Stromal cell of bone marrow (primary cell): ENCODE measurements at regions not wholly inside any gene's neighbourhood (a gene's known extent, or its start where the extent isn't known, plus 50 kb on each side); places are given as distances from the start of the nearest gene placed in this dataset.
"Not testable (repeated sequence)": the region's sequence is repeated elsewhere in the genome, so short reads cannot be mapped to it uniquely, and the experiment has no call there.

ENCODE experiments used
- DNase-seq: peaks from one replicate; pipeline ENCODE4 v3.0.0-alpha.2; 2012; ENCODE audit warnings: low read depth

DNA sequence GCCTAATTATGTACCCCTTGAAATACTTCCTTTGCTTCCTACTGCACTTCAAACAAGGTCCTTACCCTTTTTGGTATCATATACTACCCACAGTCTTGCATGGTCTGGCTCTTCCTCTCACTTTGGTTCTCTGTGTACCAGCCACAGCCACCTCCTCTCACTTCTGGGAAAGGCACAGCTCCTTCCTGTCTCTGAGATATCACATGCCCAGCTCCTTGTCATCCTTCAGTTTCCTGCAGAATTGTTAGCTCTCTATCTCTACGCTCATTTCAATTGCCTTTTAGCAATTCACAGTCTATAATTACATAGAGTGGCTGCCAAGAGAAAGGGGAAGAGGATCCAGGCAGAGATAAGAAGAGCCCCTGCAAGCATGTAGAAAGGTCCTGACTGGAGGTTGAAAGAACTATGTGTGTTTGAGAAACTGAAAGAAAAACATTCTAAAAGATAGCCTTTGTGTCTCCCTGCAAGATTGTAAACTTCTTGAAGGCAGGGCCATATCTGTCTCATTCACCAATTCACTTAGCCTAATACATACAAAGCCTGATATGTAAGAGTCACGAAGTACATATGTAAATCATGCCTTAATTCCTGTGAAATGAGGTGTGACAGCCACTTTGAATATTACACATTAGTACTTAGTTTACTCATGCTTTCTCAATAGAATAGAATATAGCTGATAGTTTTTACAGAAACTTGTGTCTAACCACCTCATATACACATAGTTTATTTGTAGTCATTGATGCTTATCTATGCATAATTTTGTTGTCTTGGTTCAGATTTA, 933.1 kb downstream of the DIAPH3 start:
- DNase-seq, result no peak

DNA sequence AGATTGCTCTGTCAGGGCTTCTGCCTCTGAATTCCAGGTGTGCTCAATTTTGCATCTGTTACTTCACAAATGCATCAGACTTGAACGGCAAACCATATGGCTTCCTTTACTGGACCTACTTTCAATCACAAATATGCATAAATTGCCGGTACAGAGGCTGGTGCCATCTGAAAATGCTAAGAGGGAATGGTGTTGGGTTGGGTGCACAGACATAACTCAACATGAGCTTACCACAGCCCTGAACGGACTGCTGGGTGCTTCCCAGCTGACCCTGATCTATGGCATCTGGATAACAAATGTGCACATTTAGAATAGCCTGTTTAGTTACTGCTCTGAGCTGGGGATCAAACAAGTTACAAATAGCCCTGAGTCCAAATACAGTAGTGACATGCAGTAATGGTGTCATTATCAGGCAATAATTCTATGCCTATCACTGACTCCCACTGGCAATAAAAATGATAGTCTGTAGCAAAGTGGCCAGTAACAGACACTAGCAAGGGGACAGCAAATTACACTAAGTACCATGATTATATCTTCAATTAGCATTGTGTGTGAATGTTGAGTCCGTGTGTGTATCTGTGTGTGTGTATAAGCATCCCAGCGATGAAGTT, 927.3 kb downstream of the DIAPH3 start:
- no peak for DNase-seq

DNA sequence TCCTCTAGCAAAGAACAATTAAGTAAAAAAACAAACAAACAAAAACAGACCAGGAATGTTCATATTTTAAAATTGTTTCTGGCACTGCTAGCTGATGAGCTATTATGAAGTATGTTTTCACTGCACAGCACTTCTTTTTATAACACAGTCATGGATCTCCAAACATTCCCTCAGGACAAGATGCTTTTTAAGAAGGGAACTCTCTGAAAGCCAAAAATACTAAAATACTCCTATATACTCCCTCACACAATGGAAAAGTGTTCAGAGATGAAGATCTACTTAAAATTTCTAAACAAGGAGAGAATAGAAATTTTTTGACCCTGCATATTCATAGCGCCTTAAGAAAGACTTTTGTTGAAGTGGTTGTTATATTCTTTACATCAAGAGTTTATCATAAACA, 926.8 kb downstream of the DIAPH3 start:
- DNase-seq, result no peak

DNA sequence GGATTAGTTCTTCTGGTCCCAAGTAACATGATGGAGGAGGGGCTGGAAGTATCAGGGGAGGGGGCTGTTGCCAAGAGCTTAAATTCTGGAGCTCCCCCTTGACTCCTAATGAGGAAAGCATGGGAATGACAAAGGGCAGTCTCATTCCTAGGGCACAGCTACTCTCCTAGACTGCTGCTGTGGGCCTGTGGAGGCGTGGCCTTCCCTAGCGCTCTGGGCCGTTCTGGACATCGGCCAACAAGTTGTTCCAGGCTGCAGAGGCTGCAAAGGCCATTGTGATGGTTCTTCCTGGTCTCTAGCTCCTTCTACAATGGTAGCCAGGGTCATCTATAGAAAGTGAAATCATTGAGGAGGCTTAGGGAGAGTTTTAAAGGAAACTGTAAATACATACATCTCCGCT, 916.6 kb downstream of the DIAPH3 start:
- no peak for DNase-seq

DNA sequence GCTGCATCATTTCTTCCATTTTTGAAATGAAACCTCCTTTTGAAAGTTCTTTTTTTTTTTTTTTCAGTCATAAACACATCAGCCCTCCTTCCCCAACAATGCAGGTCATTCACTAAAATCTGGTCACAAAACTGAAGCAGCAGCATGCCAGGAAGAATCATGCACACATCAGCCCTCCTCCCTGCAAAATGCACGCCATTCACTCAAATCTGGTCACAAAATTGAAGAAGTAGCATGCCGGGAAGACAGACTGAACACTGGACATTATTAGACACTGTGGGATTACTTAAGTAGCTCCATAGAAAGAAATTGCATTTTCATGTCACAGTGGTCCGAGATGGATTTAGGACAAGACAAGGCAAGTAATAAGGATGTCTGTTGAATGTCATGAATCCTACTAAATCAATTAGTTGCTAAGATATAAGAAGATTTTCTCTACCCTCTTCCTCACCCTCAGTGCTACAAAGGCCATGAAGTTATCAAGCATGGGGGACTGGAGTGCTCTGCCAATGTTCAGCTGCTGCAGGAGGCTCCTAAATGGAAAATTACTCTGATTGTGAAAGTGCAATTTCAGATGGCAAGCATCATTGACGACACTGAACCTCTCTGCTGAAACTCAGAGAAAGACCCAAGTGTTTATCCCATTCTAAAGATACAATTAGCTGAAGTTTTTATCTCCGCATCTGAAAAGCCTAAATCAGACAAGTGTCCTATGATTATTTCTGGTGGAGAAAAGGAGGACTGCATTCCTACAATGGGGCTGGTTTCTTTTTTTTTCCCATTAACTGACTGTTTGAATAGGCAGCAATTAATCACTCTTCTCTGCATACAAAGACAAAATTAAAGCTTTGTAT, 913.2 kb downstream of the DIAPH3 start:
- no peak for DNase-seq

DNA sequence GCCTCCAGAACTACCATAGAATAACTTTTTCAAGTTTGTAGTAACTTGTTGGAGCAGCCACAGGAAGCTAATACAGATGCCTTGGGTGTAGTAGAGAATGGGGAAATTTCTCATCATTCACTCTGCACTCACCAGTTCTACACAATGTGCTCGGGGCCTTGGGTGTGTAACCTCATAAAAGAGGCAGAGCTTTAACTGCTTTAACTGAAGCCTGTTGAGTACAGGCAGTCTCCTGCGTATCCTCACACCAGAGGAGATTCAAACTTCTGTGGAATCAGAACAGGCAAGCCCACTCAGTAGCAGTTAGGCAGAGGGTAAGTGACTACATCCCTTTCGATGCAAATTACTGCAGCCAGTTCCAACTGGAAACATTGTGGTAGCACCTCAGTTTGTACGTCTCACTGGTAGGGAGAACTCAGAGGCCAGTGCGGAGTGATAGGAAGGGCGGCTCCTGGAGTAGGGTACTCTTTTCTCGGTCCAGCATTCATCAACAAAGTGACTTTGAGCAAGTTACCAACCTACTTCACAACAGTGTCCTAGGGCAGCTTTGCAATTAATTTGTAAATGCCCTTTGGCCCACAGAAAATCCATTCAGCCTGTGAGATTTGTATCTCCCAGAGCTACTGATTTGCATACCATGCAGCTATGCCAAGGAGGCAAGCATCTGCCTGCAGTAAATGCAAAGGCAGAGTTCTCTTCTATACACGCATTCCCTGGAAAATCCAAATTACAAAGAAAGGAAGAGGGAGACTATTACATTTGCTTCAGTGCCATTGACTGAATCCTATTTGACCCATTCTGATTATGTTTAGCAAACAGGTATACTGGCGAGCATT, 904.3 kb downstream of the DIAPH3 start:
- no peak for DNase-seq

DNA sequence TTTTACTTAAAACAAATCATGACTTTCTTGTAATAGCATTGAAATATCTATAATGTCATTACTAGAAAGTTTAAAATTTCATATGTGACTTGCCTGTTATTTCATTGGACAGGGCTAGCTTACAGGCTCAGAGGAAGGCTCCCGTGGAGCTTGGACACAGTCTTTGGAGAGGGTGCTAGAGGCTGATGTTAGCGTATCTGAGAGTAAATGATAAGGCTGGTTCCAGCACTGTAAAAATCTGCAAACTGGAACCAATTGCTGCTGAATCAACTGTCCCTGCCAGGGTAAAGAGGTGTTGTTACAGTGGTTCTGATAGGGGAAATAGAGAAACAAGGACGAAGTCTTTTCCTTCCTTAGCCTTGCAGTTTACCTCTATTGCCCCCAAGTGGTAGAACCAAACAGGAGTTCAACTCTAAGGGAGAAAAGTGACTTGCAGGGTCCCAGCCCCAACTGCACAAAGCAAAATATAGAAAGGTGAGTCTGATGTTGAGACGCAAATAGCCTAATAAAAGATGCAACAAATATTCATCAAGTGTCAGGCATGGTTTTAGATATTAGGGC, 901.7 kb downstream of the DIAPH3 start:
- DNase-seq, result no peak

DNA sequence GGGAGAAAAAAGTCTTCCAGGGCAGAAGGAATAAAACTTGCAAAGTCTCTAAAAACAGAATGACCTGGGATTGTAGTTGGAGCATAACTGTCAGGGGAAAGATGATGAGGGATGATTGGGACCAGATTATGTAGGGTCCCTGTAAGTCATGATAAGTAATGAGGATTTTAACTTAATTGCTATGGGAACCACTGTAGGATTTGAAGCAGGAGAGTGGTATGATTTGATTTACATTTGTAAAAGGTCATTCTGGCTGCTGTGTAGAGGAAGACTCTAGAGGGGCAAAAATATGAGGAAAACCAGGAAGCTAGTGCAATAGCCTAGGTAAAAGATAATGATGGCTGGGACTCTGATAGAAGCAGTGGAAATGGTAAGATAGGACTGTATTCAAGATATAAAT, 900.2 kb downstream of the DIAPH3 start:
- DNase-seq, result no peak

DNA sequence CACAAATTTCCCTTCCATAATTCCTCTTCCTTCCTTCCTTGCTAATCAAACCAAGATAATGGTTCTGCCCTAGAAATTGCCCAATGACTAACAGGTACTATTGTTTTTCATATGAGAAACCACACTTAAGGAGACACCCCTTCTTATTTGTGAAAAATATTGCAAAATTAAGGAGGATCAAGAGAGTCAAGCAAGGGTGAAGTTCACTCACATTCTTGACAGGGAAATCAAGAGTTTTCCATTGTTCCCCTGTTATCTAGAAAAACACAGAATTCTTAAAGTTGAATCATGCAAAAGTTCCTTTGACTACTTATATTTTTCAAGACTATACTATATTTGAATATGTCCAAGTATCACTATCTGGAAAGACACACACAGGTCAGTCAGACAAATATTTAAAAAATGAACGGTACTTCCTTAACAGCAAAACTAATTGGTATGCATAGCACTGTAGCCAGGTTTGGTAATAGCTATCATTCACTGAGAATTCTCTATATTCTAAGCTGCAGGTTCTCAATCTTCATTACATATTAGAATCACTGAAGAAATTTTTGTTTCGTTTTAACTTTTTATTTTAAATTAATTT, 897.2 kb downstream of the DIAPH3 start:
- DNase-seq, result no peak

DNA sequence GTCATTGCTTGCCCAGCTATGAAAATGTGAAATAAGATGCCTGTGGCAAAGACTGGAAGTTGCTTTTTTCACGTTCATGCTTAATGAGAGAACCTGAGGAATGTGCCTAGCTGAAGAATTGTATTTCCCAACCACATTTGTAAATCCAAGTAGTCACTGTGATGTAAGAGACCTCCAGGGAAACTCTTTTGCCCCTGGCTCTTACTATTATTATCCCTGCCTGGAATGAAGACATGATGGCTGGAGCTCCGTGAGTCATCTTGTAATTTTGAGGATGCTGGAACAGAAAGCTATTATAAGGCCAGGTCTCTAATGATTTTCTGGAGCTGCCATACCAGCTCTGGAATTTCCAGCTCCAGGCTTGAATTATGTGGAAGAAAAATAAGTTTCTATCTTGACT, 894.3 kb downstream of the DIAPH3 start:
- DNase-seq, result peak; percentile 18

DNA sequence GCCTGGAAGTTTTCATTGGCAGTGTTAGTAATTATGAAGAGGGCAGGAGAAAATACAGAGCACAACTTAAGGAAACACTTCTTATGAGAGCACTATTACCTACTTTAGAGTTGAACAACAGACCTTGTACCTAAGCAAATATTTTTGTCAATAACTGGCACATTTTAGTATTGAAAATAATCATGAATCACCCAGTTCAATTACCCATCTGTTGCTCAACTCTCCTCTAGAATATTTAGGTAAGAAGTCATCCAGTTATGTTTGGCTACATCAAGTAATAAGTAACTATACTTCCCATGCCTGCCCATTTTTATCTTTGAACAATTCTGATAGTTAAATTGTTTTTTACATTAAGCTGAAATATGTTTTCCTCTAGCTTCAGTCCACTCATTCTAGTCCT, 893.4 kb downstream of the DIAPH3 start:
- no peak for DNase-seq

DNA sequence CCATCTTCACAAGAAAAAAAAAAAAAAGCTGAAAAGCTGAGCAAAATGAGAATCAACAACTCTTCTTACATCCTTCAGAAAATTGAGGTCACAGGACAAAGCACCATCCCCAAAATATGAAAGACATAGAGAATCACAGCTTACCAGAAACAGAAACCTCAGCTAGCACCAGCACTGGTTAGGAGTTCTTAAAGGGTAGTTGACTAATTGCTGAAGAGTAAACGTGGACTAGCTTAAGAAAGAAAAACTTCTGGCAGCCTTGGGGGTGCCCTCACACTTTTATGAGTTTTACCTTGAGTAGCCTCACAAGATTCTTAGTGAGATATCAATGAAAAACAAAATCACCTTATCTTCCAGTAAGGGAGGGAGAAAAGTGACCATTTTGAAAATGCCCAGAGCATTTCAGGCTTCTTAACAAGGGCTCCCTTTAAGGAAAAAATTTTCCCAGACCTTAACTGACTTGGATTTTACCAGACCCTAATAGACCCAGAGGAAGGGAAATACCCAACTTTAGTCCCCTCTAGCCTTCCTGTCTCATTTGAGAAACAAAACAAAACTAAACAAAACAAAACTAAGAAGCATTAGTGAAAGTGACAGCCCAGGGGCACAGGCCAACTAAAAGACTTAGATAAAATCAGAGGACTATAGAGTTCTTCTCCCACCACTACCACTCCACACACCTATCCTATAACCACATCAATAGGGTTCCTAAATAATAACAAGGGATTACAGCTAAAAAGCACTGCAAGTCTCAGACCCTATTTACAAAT, 888.6 kb downstream of the DIAPH3 start:
- no peak for DNase-seq

DNA sequence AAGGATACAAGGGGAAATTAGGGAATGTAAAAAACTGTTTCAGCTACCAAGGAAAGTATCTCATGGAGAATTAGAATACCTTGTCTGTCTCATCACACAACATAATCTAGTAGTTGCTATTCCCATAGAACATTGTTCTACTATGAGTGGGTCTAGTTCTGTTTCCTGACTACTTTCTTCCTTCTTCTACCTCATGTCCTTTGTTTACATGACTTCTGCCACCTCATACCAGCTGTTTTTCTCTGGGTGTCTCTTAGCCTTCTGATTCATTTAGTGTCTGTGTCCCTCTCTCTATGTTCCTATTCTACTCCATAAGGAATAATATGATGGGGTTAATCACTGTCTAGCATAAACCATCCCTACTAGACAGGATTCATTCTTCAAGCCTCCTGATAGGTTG, 887.3 kb downstream of the DIAPH3 start:
- DNase-seq, result no peak

DNA sequence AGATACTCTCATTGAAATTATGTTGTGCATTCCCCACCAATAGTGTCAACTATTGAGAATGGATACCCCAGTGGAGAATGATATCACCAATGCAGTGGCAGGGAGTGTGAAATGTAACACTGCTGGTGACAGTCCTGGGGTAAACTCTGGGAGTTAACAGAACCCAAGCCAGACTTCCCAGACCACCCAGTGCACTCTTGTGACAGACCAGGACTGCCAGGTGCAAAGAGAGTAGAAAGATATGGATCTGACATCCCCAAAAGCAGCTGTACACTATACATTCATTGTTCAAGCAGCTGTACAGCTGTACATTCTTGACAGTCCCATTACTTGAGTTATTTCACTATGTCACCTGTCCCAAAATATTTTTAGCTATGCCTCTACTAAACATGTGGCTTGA, 886.6 kb downstream of the DIAPH3 start:
- no peak for DNase-seq

DNA sequence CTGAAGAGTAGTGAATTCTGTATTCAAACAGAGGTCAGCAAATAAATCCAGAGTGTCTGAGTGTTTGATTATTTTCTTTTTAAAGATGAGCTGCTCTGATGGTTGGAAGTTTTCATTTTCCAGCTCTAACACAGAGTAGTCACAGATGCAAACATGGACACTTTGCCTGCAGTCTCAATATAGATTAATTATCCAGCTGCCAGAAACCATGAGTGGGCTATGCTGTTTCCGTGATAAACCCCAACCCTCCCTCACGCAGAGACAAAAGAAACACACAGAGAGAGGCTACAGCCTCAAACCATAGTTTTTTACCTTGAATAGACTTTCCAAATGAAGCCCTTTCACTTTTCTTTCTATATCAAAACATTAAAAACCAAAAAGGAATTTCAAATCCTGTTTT, 884.7 kb downstream of the DIAPH3 start:
- no peak for DNase-seq

DNA sequence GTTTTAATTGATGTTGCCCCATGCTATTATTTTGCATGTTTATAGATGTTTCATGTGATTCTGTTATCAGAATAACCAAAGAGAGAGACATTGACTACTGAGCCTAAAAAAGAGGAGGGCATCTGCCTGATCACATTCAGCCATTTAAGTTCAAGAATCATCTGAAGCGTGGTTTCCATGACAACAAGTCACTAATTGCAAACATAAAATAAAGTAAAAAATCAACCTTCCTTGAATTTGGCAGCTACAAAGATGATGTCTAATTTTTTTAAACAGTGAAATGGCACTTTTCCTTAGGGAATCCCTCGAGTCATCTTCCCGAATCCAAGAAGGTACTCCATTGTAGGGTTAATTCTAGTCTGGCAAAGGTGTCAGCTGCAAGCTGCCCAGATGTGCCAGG, 884.2 kb downstream of the DIAPH3 start:
- no peak for DNase-seq

DNA sequence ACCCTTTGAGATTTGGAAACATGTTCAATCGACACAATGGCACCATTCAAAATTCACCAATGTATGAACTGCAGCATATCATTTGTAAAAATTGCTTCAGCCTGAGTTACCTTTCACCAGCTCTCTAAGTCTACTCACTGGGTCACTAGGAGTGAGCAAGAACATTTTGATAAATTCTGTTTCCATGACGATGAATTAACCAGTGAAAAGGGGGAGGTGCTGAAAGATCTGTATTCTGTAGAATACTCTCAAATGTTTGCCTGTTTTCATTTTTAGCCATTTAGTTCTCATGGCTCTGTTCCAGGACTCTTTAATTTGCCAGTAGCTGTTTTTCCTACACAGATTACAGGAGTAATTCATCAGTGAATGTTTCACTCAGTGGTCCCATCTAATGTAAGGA, 883.4 kb downstream of the DIAPH3 start:
- DNase-seq, result no peak

DNA sequence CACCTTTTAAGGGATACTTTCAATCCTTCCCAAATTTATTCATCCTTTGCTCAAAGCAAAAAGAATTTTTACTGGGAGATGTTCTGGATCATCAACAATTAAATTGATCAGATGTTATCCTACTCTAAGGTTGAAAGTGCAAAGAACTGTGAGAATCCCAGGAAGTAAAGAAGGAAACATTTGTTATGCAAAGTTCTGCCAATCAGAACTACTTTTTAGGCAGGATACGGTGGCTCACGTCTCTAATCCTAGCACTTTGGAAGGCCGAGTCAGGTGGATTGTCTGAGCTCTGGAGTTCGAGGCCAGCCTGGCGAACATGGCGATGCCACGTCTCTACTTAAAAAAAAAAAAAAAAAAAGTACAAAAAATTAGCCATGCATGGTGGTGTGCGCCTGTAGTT, 882.3 kb downstream of the DIAPH3 start:
- no peak for DNase-seq

DNA sequence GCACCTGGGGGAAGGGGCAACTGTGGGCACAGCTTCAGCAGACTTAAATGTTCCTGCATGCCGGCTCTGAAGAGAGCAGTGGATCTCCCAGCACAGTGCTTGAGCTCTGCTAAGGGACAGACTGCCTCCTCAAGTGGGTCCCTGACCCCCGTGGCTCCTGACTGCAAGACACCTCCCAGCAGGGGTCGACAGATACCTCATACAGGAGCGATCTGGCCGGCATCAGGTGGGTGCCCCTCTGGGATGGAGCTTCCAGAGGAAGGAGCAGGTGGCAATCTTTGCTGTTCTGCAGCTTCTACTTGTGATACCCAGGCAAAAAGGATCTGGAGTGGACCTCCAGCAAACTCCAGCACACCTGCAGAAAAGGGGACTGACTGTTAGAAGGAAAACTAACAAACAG, 871.5 kb downstream of the DIAPH3 start:
- DNase-seq, result not testable (repeated sequence)

DNA sequence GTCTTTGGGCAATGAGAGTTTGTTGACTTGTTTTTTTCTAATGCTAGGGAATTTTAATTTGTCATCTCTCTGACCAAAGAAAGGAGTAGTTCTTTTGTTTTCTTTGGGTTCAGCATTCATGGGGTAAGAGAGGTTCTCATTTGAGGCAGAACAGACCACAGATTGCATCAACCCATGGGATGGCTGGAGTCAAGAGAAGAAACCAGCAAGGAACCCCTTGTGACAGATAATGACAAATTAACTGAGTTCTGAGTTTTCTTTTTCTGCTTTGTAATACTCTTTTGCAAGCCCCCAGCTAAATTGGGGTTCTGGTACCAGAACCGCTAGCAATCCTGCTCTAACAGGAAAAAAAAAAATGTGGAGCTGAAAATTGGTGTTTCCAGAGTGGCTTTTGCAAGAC, 864.1 kb downstream of the DIAPH3 start:
- DNase-seq, result no peak
